ENCODE measurements at regions not wholly inside any gene's neighbourhood (a gene's known extent, or its start where the extent isn't known, plus 50 kb on each side); places are given as distances from the start of the nearest gene placed in this dataset.
"Not testable (repeated sequence)": the region's sequence is repeated elsewhere in the genome, so short reads cannot be mapped to it uniquely, and the experiment has no call there.

GRCh38 chr13:73815796-73816195, 318.4 kb downstream of the KLF12 start:
- no peak for DNase-seq (ENCODE audit: low read depth in 2 of 2, low spot score in 1 of 2)

- DNase-seq (ENCODE audit: low read depth in 2 of 2, low spot score in 1 of 2): no peak
These were observed 323.6 kb downstream of the KLF12 start for GRCh38 chr13:73810647-73811046.

- DNase-seq (ENCODE audit: low read depth in 2 of 2, low spot score in 1 of 2): no peak
These were observed 324.6 kb downstream of the KLF12 start for GRCh38 chr13:73809561-73809960.

- DNase-seq (ENCODE audit: low read depth in 2 of 2, low spot score in 1 of 2): no peak
These were observed 325.9 kb downstream of the KLF12 start for GRCh38 chr13:73808318-73808717.

- not testable (repeated sequence) for DNase-seq (ENCODE audit: low read depth in 2 of 2, low spot score in 1 of 2)
These were observed 328.8 kb downstream of the KLF12 start for GRCh38 chr13:73805326-73805958.

GRCh38 chr13:73803997-73804396, 330.2 kb downstream of the KLF12 start:
- no peak for DNase-seq (ENCODE audit: low read depth in 2 of 2, low spot score in 1 of 2)

GRCh38 chr13:73800011-73800410, 334.2 kb downstream of the KLF12 start:
- no peak for DNase-seq (ENCODE audit: low read depth in 2 of 2, low spot score in 1 of 2)

- no peak for DNase-seq (ENCODE audit: low read depth in 2 of 2, low spot score in 1 of 2)
These were observed 339.4 kb downstream of the KLF12 start for GRCh38 chr13:73794755-73795154.

GRCh38 chr13:73793361-73793760, 340.8 kb downstream of the KLF12 start:
- DNase-seq (ENCODE audit: low read depth in 2 of 2, low spot score in 1 of 2): no peak

- DNase-seq (ENCODE audit: low read depth in 2 of 2, low spot score in 1 of 2): no peak
These were observed 341.4 kb downstream of the KLF12 start for GRCh38 chr13:73792796-73793195.

GRCh38 chr13:73782450-73783449, 351.5 kb downstream of the KLF12 start:
- no peak for DNase-seq (ENCODE audit: low read depth in 2 of 2, low spot score in 1 of 2)

- DNase-seq (ENCODE audit: low read depth in 2 of 2, low spot score in 1 of 2): no peak
These were observed 352.8 kb downstream of the KLF12 start for GRCh38 chr13:73781384-73781783.

GRCh38 chr13:73779881-73780280, 354.3 kb downstream of the KLF12 start:
- no peak for DNase-seq (ENCODE audit: low read depth in 2 of 2, low spot score in 1 of 2)

GRCh38 chr13:73778242-73778864, 355.9 kb downstream of the KLF12 start:
- no peak for DNase-seq (ENCODE audit: low read depth in 2 of 2, low spot score in 1 of 2)

- DNase-seq (ENCODE audit: low read depth in 2 of 2, low spot score in 1 of 2): no peak
These were observed 357.1 kb downstream of the KLF12 start for GRCh38 chr13:73777134-73777533.

- no peak for DNase-seq (ENCODE audit: low read depth in 2 of 2, low spot score in 1 of 2)
These were observed 357.9 kb downstream of the KLF12 start for GRCh38 chr13:73776151-73776785.

GRCh38 chr13:73773168-73773549, 361.0 kb downstream of the KLF12 start:
- no peak for DNase-seq (ENCODE audit: low read depth in 2 of 2, low spot score in 1 of 2)

- DNase-seq (ENCODE audit: low read depth in 2 of 2, low spot score in 1 of 2): no peak
These were observed 361.6 kb downstream of the KLF12 start for GRCh38 chr13:73772449-73773167.

GRCh38 chr13:73767747-73768315, 366.4 kb downstream of the KLF12 start:
- DNase-seq (ENCODE audit: low read depth in 2 of 2, low spot score in 1 of 2): no peak

- DNase-seq (ENCODE audit: low read depth in 2 of 2, low spot score in 1 of 2): no peak
These were observed 366.9 kb downstream of the KLF12 start for GRCh38 chr13:73767191-73767741.

Data from stimulated activated CD8-positive, alpha-beta memory T cell treated with anti-CD3 and anti-CD28 coated beads, Interleukin-4, amount 100 ng/mL, for 4 hours (primary cell).